Tibial nerve (tissue), 4 donors: ENCODE measurements at regions not wholly inside any gene's neighbourhood (a gene's known extent, or its start where the extent isn't known, plus 50 kb on each side); places are given as distances from the start of the nearest gene placed in this dataset.

Experiments
- DNase-seq, 2 donors: peaks; one replicate each; pipeline ENCODE4 v3.0.0-alpha.2; 2019; ENCODE audit warnings: low spot score in 2 of 2
- H3K27ac ChIP-seq, 4 donors: fragments of 200-600 bp; sonication (generic) in 3 of 4; one replicate each; pipeline ENCODE4 v1.5.1; 2017 to 2019; ENCODE audit warnings: mild to moderate bottlenecking in 1 of 4
- H3K27me3 ChIP-seq, 2 donors: fragments of 200-600 bp; sonication (generic) in 1 of 2; one replicate each; pipeline versions ENCODE4 v1.5.1 to v1.6.0; 2017 to 2019
- H3K36me3 ChIP-seq, 3 donors: fragments of 200-600 bp; sonication (generic); one replicate each; pipeline ENCODE4 v1.5.1; 2018 to 2019
- H3K4me1 ChIP-seq, 4 donors: fragments of 200-600 bp; sonication (generic) in 3 of 4; one replicate each; pipeline ENCODE4 v1.5.1; 2017 to 2019
- H3K4me3 ChIP-seq, 4 donors: fragments of 200-600 bp; sonication (generic) in 3 of 4; one replicate each; pipeline ENCODE4 v1.5.1; 2017 to 2019; ENCODE audit warnings: mild to moderate bottlenecking in 1 of 4, moderate library complexity in 1 of 4
- H3K9me3 ChIP-seq, 4 donors: fragments of 200-600 bp; sonication (generic) in 3 of 4; one replicate each; pipeline ENCODE4 v1.5.1; 2017 to 2019
- CTCF ChIP-seq, 5 experiments: fragments of 200-600 bp in 3 of 5; fragments of 450-650 bp in 2 of 5; sonication (generic) in 3 of 5; IDR thresholded peaks; one replicate each; pipeline ENCODE4 v1.5.1; 2016 to 2019; ENCODE audit warnings: antibody characterized with exemption in 5 of 5, mild to moderate bottlenecking in 3 of 5, moderate library complexity in 2 of 5
- EP300 ChIP-seq, 2 donors: sonication (generic); formaldehyde crosslinking; IDR thresholded peaks; one replicate each; pipeline ENCODE4 v1.6.1; 2017; ENCODE audit warnings: antibody characterized with exemption in 2 of 2, mild to moderate bottlenecking in 1 of 2
- POLR2A ChIP-seq, 2 donors: fragments of 450-650 bp; IDR thresholded peaks; one replicate each; pipeline ENCODE4 v1.6.1; 2017; ENCODE audit warnings: antibody characterized with exemption in 2 of 2, mild to moderate bottlenecking in 2 of 2, moderate library complexity in 2 of 2
- WGBS, 2 donors: methylation state at CpG; one replicate each; pipeline ENCODE4 v1.1.5; 2018; 5-methylcytosine and 5-hydroxymethylcytosine counted together

DNA sequence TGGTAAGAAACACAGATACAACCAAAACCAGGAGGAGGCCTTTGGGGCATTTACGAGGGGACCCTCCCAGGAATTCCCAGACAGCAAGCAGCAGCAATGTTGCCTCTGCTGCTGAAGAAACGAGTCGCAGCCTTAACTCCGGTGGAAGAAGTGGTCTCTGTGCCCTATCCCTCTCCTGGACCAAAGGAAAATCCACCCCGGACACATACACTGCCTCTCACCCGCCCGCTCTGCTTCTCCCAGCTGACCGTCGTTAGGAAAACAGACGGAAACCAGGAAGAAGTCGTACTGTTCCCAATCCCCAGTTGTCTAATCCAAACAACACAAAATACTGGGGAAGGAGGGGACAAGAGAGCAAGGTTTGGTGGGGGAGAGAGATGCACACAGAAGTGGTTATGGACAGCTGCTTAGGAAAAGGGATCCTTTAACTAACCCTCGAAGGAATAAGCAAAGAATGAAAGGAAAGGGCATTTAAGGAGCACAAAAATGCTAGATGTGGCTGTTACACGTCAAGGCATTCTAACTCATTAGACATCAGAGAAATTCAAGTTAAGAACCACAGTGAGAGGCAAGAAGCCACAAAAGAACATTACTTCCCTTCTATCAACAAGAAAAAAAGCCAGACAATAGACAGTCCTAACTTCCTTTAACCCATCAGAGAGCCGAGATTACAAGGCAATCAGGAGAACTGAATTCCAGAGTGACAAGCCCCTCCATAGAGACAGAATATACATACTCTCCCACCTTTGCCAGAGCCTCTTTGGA lies 71.9 kb downstream of the ACTL7B start:
- WGBS, 2 donors = 37 to 39% methylated on average over 14 of the region's 14 CpGs

GRCh38 chr9:108783326-108783725 lies 72.5 kb downstream of the ACTL7B start:
- Histone ChIP-seq H3K9me3 (no peaks in the 10 kb centered on the region), H3K27me3 (no peaks in the 10 kb centered on the region), H3K27ac (peak overlapping the region in 2 of 4 donors; percentile 74 to 76), H3K4me3 (no peak overlapping the region), H3K36me3 (no peaks in the 10 kb centered on the region), H3K4me1 (peaks cover 0 to 72% (median 26%) of the 10 kb centered on the region in 4 donors)
- DNase-seq = no peak
- TF ChIP-seq POLR2A (IDR thresholded peaks at IDR 0.05) = no peak
- WGBS, 2 donors = 41 to 49% methylated on average over 6 of the region's 6 CpGs

More for the DNA sequence above, 71.9 kb downstream of the ACTL7B start:
- TF ChIP-seq POLR2A (IDR thresholded peaks at IDR 0.05) = no peak
- no peak for TF ChIP-seq CTCF (IDR thresholded peaks at IDR 0.05)
- peak in 1 of 2 donors; percentile 10 for TF ChIP-seq EP300 (IDR thresholded peaks at IDR 0.05)
- Histone ChIP-seq H3K4me1 (peaks cover 0 to 66% (median 25%) of the 10 kb centered on the region in 4 donors), H3K27me3 (no peaks in the 10 kb centered on the region), H3K4me3 (no peak overlapping the region), H3K9me3 (no peaks in the 10 kb centered on the region), H3K27ac (peak overlapping the region in 2 of 4 donors; percentile 74 to 76), H3K36me3 (no peaks in the 10 kb centered on the region)
- DNase-seq = no peak

- H3K9me3 ChIP-seq = no peaks in the 10 kb centered on the region
- no peak for DNase-seq
- H3K27me3 ChIP-seq = no peaks in the 10 kb centered on the region
- peaks cover 0 to 74% (median 33%) of the 10 kb centered on the region in 4 donors for H3K4me1 ChIP-seq
- H3K36me3 ChIP-seq = no peaks in the 10 kb centered on the region
- TF ChIP-seq EP300 (IDR thresholded peaks at IDR 0.05) (peak in 1 of 2 donors; percentile 3), CTCF (IDR thresholded peaks at IDR 0.05) (no peak)
- H3K27ac ChIP-seq = peak overlapping the region; percentile 17 to 86 (median 56)
- 28 to 35% methylated on average over 11 of the region's 11 CpGs for WGBS, 2 donors
- H3K4me3 ChIP-seq = no peak overlapping the region
Measured at GRCh38 chr9:108780942-108781734, 74.6 kb downstream of the ACTL7B start.

GRCh38 chr9:108779551-108780325 lies 76.0 kb downstream of the ACTL7B start:
- Histone ChIP-seq H3K27me3 (no peaks in the 10 kb centered on the region), H3K27ac (peak overlapping the region; percentile 50 to 86 (median 72)), H3K9me3 (no peaks in the 10 kb centered on the region), H3K4me3 (no peak overlapping the region), H3K4me1 (peaks cover 0 to 79% (median 34%) of the 10 kb centered on the region in 4 donors), H3K36me3 (no peaks in the 10 kb centered on the region)
- TF ChIP-seq EP300 (IDR thresholded peaks at IDR 0.05) = peak in 1 of 2 donors; percentile 72
- TF ChIP-seq CTCF (IDR thresholded peaks at IDR 0.05) = peak in 2 of 5 experiments; percentile 28 to 32
- no peak for TF ChIP-seq POLR2A (IDR thresholded peaks at IDR 0.05)
- WGBS, 2 donors = 58 to 60% methylated on average over 10 of the region's 10 CpGs
- no peak for DNase-seq

GRCh38 chr9:108776920-108777639 lies 78.7 kb downstream of the ACTL7B start:
- H3K4me1 ChIP-seq = peaks cover 0 to 61% (median 25%) of the 10 kb centered on the region in 4 donors
- TF ChIP-seq CTCF (IDR thresholded peaks at IDR 0.05) (no peak), POLR2A (IDR thresholded peaks at IDR 0.05) (no peak), EP300 (IDR thresholded peaks at IDR 0.05) (no peak)
- no peaks in the 10 kb centered on the region for H3K36me3 ChIP-seq
- no peaks in the 10 kb centered on the region for H3K9me3 ChIP-seq
- no peak overlapping the region for H3K4me3 ChIP-seq
- 46 to 51% methylated on average over 4 of the region's 4 CpGs for WGBS, 2 donors
- no peaks in the 10 kb centered on the region for H3K27me3 ChIP-seq
- peak overlapping the region in 2 of 4 donors; percentile 84 to 86 for H3K27ac ChIP-seq
- DNase-seq = no peak
